Tibial artery (tissue), 4 donors: ENCODE measurements at regions not wholly inside any gene's neighbourhood (a gene's known extent, or its start where the extent isn't known, plus 50 kb on each side); places are given as distances from the start of the nearest gene placed in this dataset.

Experiments used
- DNase-seq, 2 donors: peaks; one replicate each; pipeline ENCODE4 v3.0.0-alpha.2; 2019
- H3K27ac ChIP-seq, 2 donors: fragments of 200-600 bp; sonication (generic) in 1 of 2; 1 replicate in 1 of 2; 2 replicates in 1 of 2; pipeline ENCODE4 v1.5.1; 2018 to 2019; ENCODE audit warnings: mild to moderate bottlenecking in 1 of 2
- H3K27me3 ChIP-seq, 2 donors: fragments of 200-600 bp; sonication (generic) in 1 of 2; one replicate each; pipeline versions ENCODE4 v1.5.1 to v1.6.0; 2016 to 2019
- H3K36me3 ChIP-seq, 3 donors: fragments of 200-600 bp; sonication (generic) in 2 of 3; one replicate each; pipeline ENCODE4 v1.5.1; 2016 to 2019; ENCODE audit warnings: mild to moderate bottlenecking in 2 of 3
- H3K4me1 ChIP-seq, 4 donors: fragments of 200-600 bp; sonication (generic) in 2 of 4; 1 replicate in 3 of 4; 2 replicates in 1 of 4; pipeline ENCODE4 v1.5.1; 2016 to 2019
- H3K4me3 ChIP-seq, 2 donors: fragments of 200-600 bp; sonication (generic) in 1 of 2; 1 replicate in 1 of 2; 2 replicates in 1 of 2; pipeline ENCODE4 v1.5.1; 2018 to 2019; ENCODE audit warnings: mild to moderate bottlenecking in 2 of 2
- H3K9me3 ChIP-seq, 3 donors: fragments of 200-600 bp; sonication (generic) in 1 of 3; one replicate each; pipeline ENCODE4 v1.5.1; 2016 to 2019
- intact Hi-C: fragments of 100-400 bp; cut with DNase I; formaldehyde crosslinking; loops from one replicate; pipeline ENCODE4 v1.15.0; 2023; ENCODE audit warnings: low total_unique reads
- TF ChIP-seq, protein P1 (sequence below), 2 experiments: fragments of 200-600 bp in 1 of 2; fragments of 450-650 bp in 1 of 2; IDR thresholded peaks; one replicate each; pipeline ENCODE4 v1.5.1; 2017 to 2019; ENCODE audit warnings: antibody characterized with exemption in 2 of 2, mild to moderate bottlenecking in 1 of 2, moderate library complexity in 1 of 2

DNA sequence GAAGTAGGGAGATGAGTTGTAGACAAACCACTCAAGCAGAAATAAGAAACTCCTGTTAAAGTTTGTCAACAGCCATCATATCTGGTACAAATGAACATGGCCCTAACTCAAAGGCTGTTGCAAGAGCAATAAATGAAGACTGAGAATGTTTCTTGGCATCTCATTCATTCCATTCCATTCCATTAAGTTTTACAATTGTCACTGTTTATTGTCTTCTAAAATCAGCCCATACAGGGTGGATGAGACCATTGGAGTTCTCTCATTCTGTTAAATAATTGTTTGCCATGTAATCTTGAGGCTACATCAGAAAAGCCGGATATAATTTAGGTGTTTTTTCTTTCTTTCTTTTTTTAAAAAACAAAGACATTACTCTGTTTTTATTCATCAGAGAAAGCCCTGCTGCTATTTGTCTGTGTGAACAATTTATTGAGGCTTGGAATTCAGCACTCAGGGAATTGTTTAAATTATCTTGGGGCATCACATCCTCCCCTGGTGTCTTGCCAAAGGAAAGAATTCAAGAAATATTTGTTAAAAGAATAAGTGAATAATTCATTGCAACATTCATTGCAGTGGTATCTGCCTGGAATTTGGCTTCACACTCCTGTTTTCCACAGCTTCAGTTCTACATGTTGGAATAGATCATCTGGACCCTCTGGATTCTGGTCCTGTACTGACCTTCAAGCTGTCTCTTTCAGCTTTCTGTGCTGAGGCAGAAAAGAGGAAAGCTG is 604.5 kb downstream of the PLPP3 start:
- no peaks in the 10 kb centered on the region for H3K36me3 ChIP-seq
- intact Hi-C loops: no loop called here
- H3K9me3 ChIP-seq: peaks cover 0 to 13% (median 0%) of the 10 kb centered on the region in 3 donors
- H3K4me3 ChIP-seq: no peak overlapping the region
- H3K4me1 ChIP-seq: peaks cover 0 to 22% (median 8%) of the 10 kb centered on the region in 4 donors
- peak overlapping the region in 1 of 2 donors; percentile 24 for H3K27ac ChIP-seq
- TF ChIP-seq, protein P1, sequence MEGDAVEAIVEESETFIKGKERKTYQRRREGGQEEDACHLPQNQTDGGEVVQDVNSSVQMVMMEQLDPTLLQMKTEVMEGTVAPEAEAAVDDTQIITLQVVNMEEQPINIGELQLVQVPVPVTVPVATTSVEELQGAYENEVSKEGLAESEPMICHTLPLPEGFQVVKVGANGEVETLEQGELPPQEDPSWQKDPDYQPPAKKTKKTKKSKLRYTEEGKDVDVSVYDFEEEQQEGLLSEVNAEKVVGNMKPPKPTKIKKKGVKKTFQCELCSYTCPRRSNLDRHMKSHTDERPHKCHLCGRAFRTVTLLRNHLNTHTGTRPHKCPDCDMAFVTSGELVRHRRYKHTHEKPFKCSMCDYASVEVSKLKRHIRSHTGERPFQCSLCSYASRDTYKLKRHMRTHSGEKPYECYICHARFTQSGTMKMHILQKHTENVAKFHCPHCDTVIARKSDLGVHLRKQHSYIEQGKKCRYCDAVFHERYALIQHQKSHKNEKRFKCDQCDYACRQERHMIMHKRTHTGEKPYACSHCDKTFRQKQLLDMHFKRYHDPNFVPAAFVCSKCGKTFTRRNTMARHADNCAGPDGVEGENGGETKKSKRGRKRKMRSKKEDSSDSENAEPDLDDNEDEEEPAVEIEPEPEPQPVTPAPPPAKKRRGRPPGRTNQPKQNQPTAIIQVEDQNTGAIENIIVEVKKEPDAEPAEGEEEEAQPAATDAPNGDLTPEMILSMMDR (IDR thresholded peaks at IDR 0.05): no peak
- H3K27me3 ChIP-seq: no peaks in the 10 kb centered on the region
- no peak for DNase-seq

DNA sequence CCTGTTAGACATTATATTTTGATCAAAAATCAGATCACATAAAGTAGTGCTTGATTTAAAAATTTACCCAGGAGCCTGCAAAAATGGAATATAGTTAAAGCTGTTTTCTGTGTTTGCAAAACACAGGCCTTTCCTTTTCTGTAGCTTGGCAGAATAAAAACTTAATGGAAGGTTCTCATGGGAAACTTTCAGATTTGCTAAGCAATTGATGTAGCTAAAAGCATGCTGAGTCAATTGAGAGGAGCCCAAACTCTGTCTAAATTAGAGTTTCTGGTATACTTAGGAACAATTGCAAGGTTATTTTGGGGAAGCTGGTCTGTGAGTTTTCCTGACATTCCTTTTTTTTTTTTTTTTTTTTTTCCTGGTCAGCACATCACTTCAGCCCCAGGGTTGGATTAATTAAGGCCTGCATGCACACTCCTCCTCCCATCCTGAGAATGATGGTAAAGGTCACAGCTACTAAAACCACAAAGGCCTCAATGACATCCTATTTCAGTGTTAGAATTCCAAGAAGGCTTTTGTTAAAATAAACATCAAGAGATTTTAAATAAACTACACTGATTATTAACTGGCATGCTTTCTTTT is 608.7 kb downstream of the PLPP3 start:
- Histone ChIP-seq H3K36me3 (no peaks in the 10 kb centered on the region), H3K27ac (no peak overlapping the region), H3K4me3 (no peak overlapping the region), H3K4me1 (peaks cover 0 to 32% (median 8%) of the 10 kb centered on the region in 4 donors), H3K27me3 (no peaks in the 10 kb centered on the region), H3K9me3 (no peaks in the 10 kb centered on the region)
- TF ChIP-seq, protein P1 (IDR thresholded peaks at IDR 0.05): no peak
- intact Hi-C loops: no loop called here
- DNase-seq: no peak

- no peak overlapping the region for H3K27ac ChIP-seq
- no peak overlapping the region for H3K4me3 ChIP-seq
- no peaks in the 10 kb centered on the region for H3K36me3 ChIP-seq
- H3K27me3 ChIP-seq: no peaks in the 10 kb centered on the region
- intact Hi-C loops: no loop called here
- no peaks in the 10 kb centered on the region for H3K9me3 ChIP-seq
- DNase-seq: no peak
- TF ChIP-seq, protein P1 (IDR thresholded peaks at IDR 0.05): no peak
- H3K4me1 ChIP-seq: peaks cover 0 to 24% (median 3%) of the 10 kb centered on the region in 4 donors
Observed at GRCh38 chr1:55969322-55969721, 610.0 kb downstream of the PLPP3 start.

- no peak for DNase-seq
- Histone ChIP-seq H3K27ac (no peak overlapping the region), H3K36me3 (no peaks in the 10 kb centered on the region), H3K27me3 (no peaks in the 10 kb centered on the region), H3K9me3 (no peaks in the 10 kb centered on the region), H3K4me3 (no peak overlapping the region), H3K4me1 (peaks cover 0 to 20% (median 3%) of the 10 kb centered on the region in 4 donors)
- intact Hi-C loops: no loop called here
- TF ChIP-seq, protein P1 (IDR thresholded peaks at IDR 0.05): no peak
Observed at GRCh38 chr1:55968661-55969060, 610.7 kb downstream of the PLPP3 start.

GRCh38 chr1:55965981-55966461 is 613.3 kb downstream of the PLPP3 start:
- TF ChIP-seq, protein P1 (IDR thresholded peaks at IDR 0.05): no peak
- no peak for DNase-seq
- Histone ChIP-seq H3K27me3 (no peaks in the 10 kb centered on the region), H3K27ac (peak overlapping the region; percentile 47 to 62), H3K4me3 (no peak overlapping the region), H3K9me3 (no peaks in the 10 kb centered on the region), H3K36me3 (no peaks in the 10 kb centered on the region), H3K4me1 (peaks cover 0 to 20% (median 3%) of the 10 kb centered on the region in 4 donors)
- intact Hi-C loops: no loop called here
